ENCODE measurements at regions not wholly inside any gene's neighbourhood (a gene's known extent, or its start where the extent isn't known, plus 50 kb on each side); places are given as distances from the start of the nearest gene placed in this dataset.

GRCh38 chr4:1466034-1466862 lies 60.0 kb upstream of the NKX1-1 start:
- Histone ChIP-seq H3K4me3 (ENCODE audit: low read depth in 1 of 2, low read length in 2 of 2) (no peak overlapping the region), H3K27me3 (ENCODE audit: insufficient read depth, low read length, poor library complexity) (no peaks in the 10 kb centered on the region), H3K27ac (ENCODE audit: low read length) (no peak overlapping the region), H3K79me2 (ENCODE audit: insufficient read depth, low read length) (no peaks in the 10 kb centered on the region), H4K20me1 (ENCODE audit: insufficient read depth, low read length) (peaks cover 2% of the 10 kb centered on the region; the same call in 1 of the 2 replicates), H3K4me2 (ENCODE audit: insufficient read depth, low read length) (no peak overlapping the region), H3K4me1 (ENCODE audit: insufficient read depth, low read length) (no peaks in the 10 kb centered on the region), H3K9ac (ENCODE audit: low read depth, low read length) (no peak overlapping the region), H3K9me3 (ENCODE audit: insufficient read depth, low read length, severe bottlenecking) (no peaks in the 10 kb centered on the region), H3K36me3 (ENCODE audit: insufficient read depth, low read length) (no peaks in the 10 kb centered on the region), H2AFZ (ENCODE audit: low read depth, low read length) (no peak overlapping the region)
- TF ChIP-seq CTCF (IDR thresholded peaks at IDR 0.05; ENCODE audit: borderline replicate concordance, extremely low read depth, low read length, poor library complexity, severe bottlenecking) (no peak), EZH2 (IDR thresholded peaks at IDR 0.05; ENCODE audit: borderline replicate concordance, low read depth, low read length, severe bottlenecking) (no peak)
- DNase-seq (no peak), ATAC-seq (ENCODE audit: insufficient read depth, low read depth) (no peak)

GRCh38 chr4:1465173-1466033 lies 59.2 kb upstream of the NKX1-1 start:
- H2AFZ ChIP-seq (ENCODE audit: low read depth, low read length), result no peak overlapping the region
- no peak for DNase-seq
- TF ChIP-seq CTCF (IDR thresholded peaks at IDR 0.05; ENCODE audit: borderline replicate concordance, extremely low read depth, low read length, poor library complexity, severe bottlenecking) (no peak), EZH2 (IDR thresholded peaks at IDR 0.05; ENCODE audit: borderline replicate concordance, low read depth, low read length, severe bottlenecking) (no peak)
- H3K9ac ChIP-seq (ENCODE audit: low read depth, low read length), result no peak overlapping the region
- H3K79me2 ChIP-seq (ENCODE audit: insufficient read depth, low read length), result no peaks in the 10 kb centered on the region
- H3K9me3 ChIP-seq (ENCODE audit: insufficient read depth, low read length, severe bottlenecking), result no peaks in the 10 kb centered on the region
- H3K27me3 ChIP-seq (ENCODE audit: insufficient read depth, low read length, poor library complexity), result no peaks in the 10 kb centered on the region
- no peak for ATAC-seq (ENCODE audit: insufficient read depth, low read depth)
- H3K4me3 ChIP-seq (ENCODE audit: low read depth in 1 of 2, low read length in 2 of 2), result no peak overlapping the region
- H3K36me3 ChIP-seq (ENCODE audit: insufficient read depth, low read length), result no peaks in the 10 kb centered on the region
- H3K4me2 ChIP-seq (ENCODE audit: insufficient read depth, low read length), result no peak overlapping the region
- H3K4me1 ChIP-seq (ENCODE audit: insufficient read depth, low read length), result no peaks in the 10 kb centered on the region
- peaks cover 6% of the 10 kb centered on the region; the same call in 1 of the 2 replicates for H4K20me1 ChIP-seq (ENCODE audit: insufficient read depth, low read length)
- no peak overlapping the region for H3K27ac ChIP-seq (ENCODE audit: low read length)

- H3K4me1 ChIP-seq (ENCODE audit: insufficient read depth, low read length), result no peaks in the 10 kb centered on the region
- no peak overlapping the region for H3K4me3 ChIP-seq (ENCODE audit: low read depth in 1 of 2, low read length in 2 of 2)
- no peaks in the 10 kb centered on the region for H3K79me2 ChIP-seq (ENCODE audit: insufficient read depth, low read length)
- ATAC-seq (ENCODE audit: insufficient read depth, low read depth) (no peak), DNase-seq (no peak)
- no peak overlapping the region for H3K4me2 ChIP-seq (ENCODE audit: insufficient read depth, low read length)
- H3K27ac ChIP-seq (ENCODE audit: low read length), result no peak overlapping the region
- peaks cover 6% of the 10 kb centered on the region; the same call in 1 of the 2 replicates for H4K20me1 ChIP-seq (ENCODE audit: insufficient read depth, low read length)
- H3K9me3 ChIP-seq (ENCODE audit: insufficient read depth, low read length, severe bottlenecking), result no peaks in the 10 kb centered on the region
- no peak overlapping the region for H2AFZ ChIP-seq (ENCODE audit: low read depth, low read length)
- no peak overlapping the region for H3K9ac ChIP-seq (ENCODE audit: low read depth, low read length)
- no peaks in the 10 kb centered on the region for H3K27me3 ChIP-seq (ENCODE audit: insufficient read depth, low read length, poor library complexity)
- no peaks in the 10 kb centered on the region for H3K36me3 ChIP-seq (ENCODE audit: insufficient read depth, low read length)
- TF ChIP-seq CTCF (IDR thresholded peaks at IDR 0.05; ENCODE audit: borderline replicate concordance, extremely low read depth, low read length, poor library complexity, severe bottlenecking), result no peak
- TF ChIP-seq EZH2 (IDR thresholded peaks at IDR 0.05; ENCODE audit: borderline replicate concordance, low read depth, low read length, severe bottlenecking), result no peak
Measured at GRCh38 chr4:1464581-1465171, 58.4 kb upstream of the NKX1-1 start.
